ENCODE measurements at regions not wholly inside any gene's neighbourhood (a gene's known extent, or its start where the extent isn't known, plus 50 kb on each side); places are given as distances from the start of the nearest gene placed in this dataset.

- H3K4me1 ChIP-seq (ENCODE audit: control insufficient read depth, insufficient read depth, low read length, poor library complexity, severe bottlenecking), result no peaks in the 10 kb centered on the region
- no peak for DNase-seq
- no peak overlapping the region for H3K27ac ChIP-seq (ENCODE audit: insufficient read depth, low read length, poor library complexity, severe bottlenecking)
- no peak overlapping the region for H3K4me3 ChIP-seq (ENCODE audit: insufficient read depth, low read depth, low read length, poor library complexity, severe bottlenecking)
- no peaks in the 10 kb centered on the region for H3K36me3 ChIP-seq (ENCODE audit: control insufficient read depth, insufficient read depth, low read length)
- H3K27me3 ChIP-seq (replicated peaks; ENCODE audit: control insufficient read depth, insufficient read depth, low read length, poor library complexity, severe bottlenecking), result no peaks in the 10 kb centered on the region
- no peaks in the 10 kb centered on the region for H3K9me3 ChIP-seq (ENCODE audit: control insufficient read depth, low read length)
Observed at GRCh38 chr19:30266687-30267086, 105.5 kb upstream of the ZNF536 start.

GRCh38 chr19:30267332-30267731 lies 104.9 kb upstream of the ZNF536 start:
- no peaks in the 10 kb centered on the region for H3K4me1 ChIP-seq (ENCODE audit: control insufficient read depth, insufficient read depth, low read length, poor library complexity, severe bottlenecking)
- no peak for DNase-seq
- H3K9me3 ChIP-seq (ENCODE audit: control insufficient read depth, low read length), result no peaks in the 10 kb centered on the region
- no peaks in the 10 kb centered on the region for H3K27me3 ChIP-seq (replicated peaks; ENCODE audit: control insufficient read depth, insufficient read depth, low read length, poor library complexity, severe bottlenecking)
- no peaks in the 10 kb centered on the region for H3K36me3 ChIP-seq (ENCODE audit: control insufficient read depth, insufficient read depth, low read length)
- no peak overlapping the region for H3K4me3 ChIP-seq (ENCODE audit: insufficient read depth, low read depth, low read length, poor library complexity, severe bottlenecking)
- no peak overlapping the region for H3K27ac ChIP-seq (ENCODE audit: insufficient read depth, low read length, poor library complexity, severe bottlenecking)

- H3K9me3 ChIP-seq (ENCODE audit: control insufficient read depth, low read length), result no peaks in the 10 kb centered on the region
- no peak overlapping the region for H3K4me3 ChIP-seq (ENCODE audit: insufficient read depth, low read depth, low read length, poor library complexity, severe bottlenecking)
- no peak overlapping the region for H3K27ac ChIP-seq (ENCODE audit: insufficient read depth, low read length, poor library complexity, severe bottlenecking)
- H3K27me3 ChIP-seq (replicated peaks; ENCODE audit: control insufficient read depth, insufficient read depth, low read length, poor library complexity, severe bottlenecking), result no peaks in the 10 kb centered on the region
- no peaks in the 10 kb centered on the region for H3K4me1 ChIP-seq (ENCODE audit: control insufficient read depth, insufficient read depth, low read length, poor library complexity, severe bottlenecking)
- no peak for DNase-seq
- H3K36me3 ChIP-seq (ENCODE audit: control insufficient read depth, insufficient read depth, low read length), result no peaks in the 10 kb centered on the region
Observed at GRCh38 chr19:30268601-30269000, 103.6 kb upstream of the ZNF536 start.

- Histone ChIP-seq H3K27me3 (replicated peaks; ENCODE audit: control insufficient read depth, insufficient read depth, low read length, poor library complexity, severe bottlenecking) (no peaks in the 10 kb centered on the region), H3K36me3 (ENCODE audit: control insufficient read depth, insufficient read depth, low read length) (no peaks in the 10 kb centered on the region), H3K27ac (ENCODE audit: insufficient read depth, low read length, poor library complexity, severe bottlenecking) (no peak overlapping the region), H3K4me3 (ENCODE audit: insufficient read depth, low read depth, low read length, poor library complexity, severe bottlenecking) (no peak overlapping the region), H3K4me1 (ENCODE audit: control insufficient read depth, insufficient read depth, low read length, poor library complexity, severe bottlenecking) (no peaks in the 10 kb centered on the region), H3K9me3 (ENCODE audit: control insufficient read depth, low read length) (no peaks in the 10 kb centered on the region)
- no peak for DNase-seq
Observed at GRCh38 chr19:30269638-30270037, 102.5 kb upstream of the ZNF536 start.

- no peaks in the 10 kb centered on the region for H3K4me1 ChIP-seq (ENCODE audit: control insufficient read depth, insufficient read depth, low read length, poor library complexity, severe bottlenecking)
- no peaks in the 10 kb centered on the region for H3K36me3 ChIP-seq (ENCODE audit: control insufficient read depth, insufficient read depth, low read length)
- no peak overlapping the region for H3K27ac ChIP-seq (ENCODE audit: insufficient read depth, low read length, poor library complexity, severe bottlenecking)
- no peak overlapping the region for H3K4me3 ChIP-seq (ENCODE audit: insufficient read depth, low read depth, low read length, poor library complexity, severe bottlenecking)
- no peaks in the 10 kb centered on the region for H3K9me3 ChIP-seq (ENCODE audit: control insufficient read depth, low read length)
- H3K27me3 ChIP-seq (replicated peaks; ENCODE audit: control insufficient read depth, insufficient read depth, low read length, poor library complexity, severe bottlenecking), result no peaks in the 10 kb centered on the region
- no peak for DNase-seq
Observed at GRCh38 chr19:30271816-30272215, 100.4 kb upstream of the ZNF536 start.

GRCh38 chr19:30272554-30272953 lies 99.6 kb upstream of the ZNF536 start:
- Histone ChIP-seq H3K9me3 (ENCODE audit: control insufficient read depth, low read length) (no peaks in the 10 kb centered on the region), H3K36me3 (ENCODE audit: control insufficient read depth, insufficient read depth, low read length) (no peaks in the 10 kb centered on the region), H3K4me3 (ENCODE audit: insufficient read depth, low read depth, low read length, poor library complexity, severe bottlenecking) (no peak overlapping the region), H3K27ac (ENCODE audit: insufficient read depth, low read length, poor library complexity, severe bottlenecking) (no peak overlapping the region), H3K4me1 (ENCODE audit: control insufficient read depth, insufficient read depth, low read length, poor library complexity, severe bottlenecking) (no peaks in the 10 kb centered on the region), H3K27me3 (replicated peaks; ENCODE audit: control insufficient read depth, insufficient read depth, low read length, poor library complexity, severe bottlenecking) (no peaks in the 10 kb centered on the region)
- DNase-seq, result no peak

GRCh38 chr19:30273184-30273583 lies 99.0 kb upstream of the ZNF536 start:
- H3K4me1 ChIP-seq (ENCODE audit: control insufficient read depth, insufficient read depth, low read length, poor library complexity, severe bottlenecking), result no peaks in the 10 kb centered on the region

GRCh38 chr19:30274987-30275386 lies 97.2 kb upstream of the ZNF536 start:
- Histone ChIP-seq H3K9me3 (ENCODE audit: control insufficient read depth, low read length) (no peaks in the 10 kb centered on the region), H3K4me3 (ENCODE audit: insufficient read depth, low read depth, low read length, poor library complexity, severe bottlenecking) (no peak overlapping the region), H3K36me3 (ENCODE audit: control insufficient read depth, insufficient read depth, low read length) (no peaks in the 10 kb centered on the region), H3K27me3 (replicated peaks; ENCODE audit: control insufficient read depth, insufficient read depth, low read length, poor library complexity, severe bottlenecking) (no peaks in the 10 kb centered on the region), H3K4me1 (ENCODE audit: control insufficient read depth, insufficient read depth, low read length, poor library complexity, severe bottlenecking) (no peaks in the 10 kb centered on the region), H3K27ac (ENCODE audit: insufficient read depth, low read length, poor library complexity, severe bottlenecking) (no peak overlapping the region)
- DNase-seq, result no peak

More at GRCh38 chr19:30273184-30273583, 99.0 kb upstream of the ZNF536 start:
- Histone ChIP-seq H3K27me3 (replicated peaks; ENCODE audit: control insufficient read depth, insufficient read depth, low read length, poor library complexity, severe bottlenecking) (no peaks in the 10 kb centered on the region), H3K36me3 (ENCODE audit: control insufficient read depth, insufficient read depth, low read length) (no peaks in the 10 kb centered on the region), H3K27ac (ENCODE audit: insufficient read depth, low read length, poor library complexity, severe bottlenecking) (no peak overlapping the region), H3K9me3 (ENCODE audit: control insufficient read depth, low read length) (no peaks in the 10 kb centered on the region), H3K4me3 (ENCODE audit: insufficient read depth, low read depth, low read length, poor library complexity, severe bottlenecking) (no peak overlapping the region)
- no peak for DNase-seq

GRCh38 chr19:30276011-30276882 lies 95.9 kb upstream of the ZNF536 start:
- Histone ChIP-seq H3K36me3 (ENCODE audit: control insufficient read depth, insufficient read depth, low read length) (no peaks in the 10 kb centered on the region), H3K27ac (ENCODE audit: insufficient read depth, low read length, poor library complexity, severe bottlenecking) (no peak overlapping the region), H3K27me3 (replicated peaks; ENCODE audit: control insufficient read depth, insufficient read depth, low read length, poor library complexity, severe bottlenecking) (no peaks in the 10 kb centered on the region), H3K9me3 (ENCODE audit: control insufficient read depth, low read length) (no peaks in the 10 kb centered on the region), H3K4me1 (ENCODE audit: control insufficient read depth, insufficient read depth, low read length, poor library complexity, severe bottlenecking) (no peaks in the 10 kb centered on the region), H3K4me3 (ENCODE audit: insufficient read depth, low read depth, low read length, poor library complexity, severe bottlenecking) (no peak overlapping the region)
- no peak for DNase-seq

- H3K4me3 ChIP-seq (ENCODE audit: insufficient read depth, low read depth, low read length, poor library complexity, severe bottlenecking), result no peak overlapping the region
- no peaks in the 10 kb centered on the region for H3K4me1 ChIP-seq (ENCODE audit: control insufficient read depth, insufficient read depth, low read length, poor library complexity, severe bottlenecking)
- H3K27ac ChIP-seq (ENCODE audit: insufficient read depth, low read length, poor library complexity, severe bottlenecking), result no peak overlapping the region
- DNase-seq, result no peak
- no peaks in the 10 kb centered on the region for H3K36me3 ChIP-seq (ENCODE audit: control insufficient read depth, insufficient read depth, low read length)
- H3K27me3 ChIP-seq (replicated peaks; ENCODE audit: control insufficient read depth, insufficient read depth, low read length, poor library complexity, severe bottlenecking), result no peaks in the 10 kb centered on the region
- H3K9me3 ChIP-seq (ENCODE audit: control insufficient read depth, low read length), result no peaks in the 10 kb centered on the region
Observed at GRCh38 chr19:30276883-30277280, 95.3 kb upstream of the ZNF536 start.
